A673 (cell line): ENCODE measurements at regions not wholly inside any gene's neighbourhood (a gene's known extent, or its start where the extent isn't known, plus 50 kb on each side); places are given as distances from the start of the nearest gene placed in this dataset.

ENCODE experiments used
- BruUV-seq: library from RNA; stranded (reverse); fragments of 400-500 nt; replicated peaks from 2 replicates; lab custom pipeline; 2021; lab: Mats Ljungman, UMichigan
- CTCF ChIA-PET: fragments of 300-600 bp; sonication (Branson Sonifier 250); formaldehyde crosslinking; loops from one replicate; lab custom pipeline; 2022; ENCODE audit warnings: antibody characterized with exemption; lab: Charles Lee
- POLR2A ChIA-PET: fragments of 300-600 bp; sonication (Branson Sonifier 250); formaldehyde crosslinking; loops from one replicate; lab custom pipeline; 2022; ENCODE audit warnings: antibody characterized with exemption; ENCODE audit not compliant: low non-redundant PET; lab: Charles Lee
- DNase-seq: peaks from one replicate; pipeline ENCODE4 v3.0.0-alpha.2; 2015; ENCODE audit warnings: low spot score
- H3K27ac ChIP-seq: fragments of 200-600 bp; sonication (generic); 2 replicates; pipeline ENCODE4 v1.5.1; 2016; ENCODE audit warnings: mixed run types, low read depth, mild to moderate bottlenecking, mixed read lengths, antibody characterized with exemption, low read length; ENCODE audit not compliant: poor library complexity, severe bottlenecking
- H3K27me3 ChIP-seq: fragments of 200-600 bp; sonication (generic); replicated peaks from 2 replicates; pipeline ENCODE4 v1.6.1; 2017; ENCODE audit warnings: mixed run types, low read depth, mild to moderate bottlenecking, mixed read lengths, antibody characterized with exemption, low read length; ENCODE audit not compliant: insufficient read depth, poor library complexity
- H3K36me3 ChIP-seq: fragments of 200-600 bp; sonication (generic); 2 replicates; pipeline ENCODE4 v1.6.1; 2016; ENCODE audit warnings: mixed run types, mild to moderate bottlenecking, mixed read lengths, antibody characterized with exemption, low read length; ENCODE audit not compliant: insufficient read depth, poor library complexity, severe bottlenecking
- H3K4me1 ChIP-seq: fragments of 200-600 bp; sonication (generic); 2 replicates; pipeline ENCODE4 v1.6.1; 2017; ENCODE audit warnings: mixed run types, mild to moderate bottlenecking, mixed read lengths, antibody characterized with exemption, low read length; ENCODE audit not compliant: insufficient read depth, poor library complexity, severe bottlenecking
- H3K4me3 ChIP-seq: fragments of 200-600 bp; sonication (generic); 2 replicates; pipeline ENCODE4 v1.5.1; 2016; ENCODE audit warnings: low read depth, mixed run types, mild to moderate bottlenecking, mixed read lengths, low read length; ENCODE audit not compliant: poor library complexity, severe bottlenecking
- H3K9me3 ChIP-seq: fragments of 200-600 bp; sonication (generic); 2 replicates; pipeline ENCODE4 v1.6.1; 2016; ENCODE audit warnings: mixed run types, low read depth, mild to moderate bottlenecking, mixed read lengths, antibody characterized with exemption, low read length; ENCODE audit not compliant: poor library complexity, severe bottlenecking
- CTCF ChIP-seq: fragments of 300-800, 200-600 bp; sonication (generic); conservative IDR thresholded peaks from 2 replicates; pipeline ENCODE4 v1.5.1; 2017; ENCODE audit warnings: low read depth, mild to moderate bottlenecking, antibody characterized with exemption, low read length, moderate library complexity, mixed read lengths
- EZH2 ChIP-seq: fragments of 200-600 bp; sonication (generic); IDR thresholded peaks from 2 replicates; pipeline ENCODE4 v1.6.1; 2017; ENCODE audit warnings: borderline replicate concordance, low read depth, mild to moderate bottlenecking, mixed read lengths, antibody characterized with exemption, low read length; ENCODE audit not compliant: poor library complexity, severe bottlenecking
- intact Hi-C: fragments of 100-400 bp; cut with micrococcal nuclease; formaldehyde crosslinking; loops from one replicate; pipeline ENCODE4 v1.10.0; 2022; ENCODE audit not compliant: unreplicated experiment

- no peaks in the 10 kb centered on the region for H3K9me3 ChIP-seq
- no peaks in the 10 kb centered on the region for H3K27me3 ChIP-seq
- TF ChIP-seq CTCF (no peak), EZH2 (no peak)
- no peak overlapping the region for H3K27ac ChIP-seq
- ChIA-PET CTCF (no interaction called here), POLR2A (no interaction called here)
- intact Hi-C loops = no loop called here
- no peak for DNase-seq
- H3K4me1 ChIP-seq = peaks cover 12% of the 10 kb centered on the region
- H3K4me3 ChIP-seq = no peak overlapping the region
- no peaks in the 10 kb centered on the region for H3K36me3 ChIP-seq
- BruUV-seq = no TSS peak
These were observed 74.8 kb downstream of the CEBPB start for GRCh38 chr20:50265245-50265946.

DNA sequence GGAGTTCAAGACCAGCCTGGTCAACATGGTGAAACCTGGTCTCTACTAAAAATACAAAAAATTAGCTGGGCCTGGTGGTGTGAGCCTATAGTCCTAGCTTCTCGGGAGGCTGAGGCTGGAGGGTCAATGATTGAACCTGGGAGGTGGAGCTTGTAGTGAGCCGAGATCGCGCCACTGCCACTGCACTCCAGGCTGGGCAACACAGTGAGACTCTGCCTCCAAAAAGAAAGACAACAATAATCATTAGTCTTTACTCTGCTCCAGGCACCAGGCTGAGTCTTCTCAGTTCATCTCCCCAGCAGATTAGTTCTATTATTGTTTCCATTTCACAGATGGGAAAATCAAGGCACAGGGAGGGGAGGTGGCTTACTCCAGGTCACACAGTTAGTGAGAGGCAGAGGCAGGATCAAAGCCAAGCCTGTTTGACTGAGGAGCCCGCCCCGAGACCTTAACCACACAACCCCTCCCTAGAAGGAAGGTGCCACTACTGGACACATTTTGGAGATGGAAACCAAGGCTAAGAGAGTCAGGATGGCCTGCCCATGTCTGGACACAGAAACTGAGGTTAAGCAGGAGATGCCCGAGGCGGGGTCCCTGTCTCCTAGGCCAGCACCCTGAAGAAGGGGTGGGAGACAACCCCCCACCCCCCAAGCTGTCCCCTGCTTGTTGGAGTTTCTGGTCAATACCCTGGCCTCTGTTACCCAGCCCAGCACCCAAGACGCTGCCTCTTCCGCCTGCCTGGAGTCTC lies 75.8 kb downstream of the CEBPB start:
- no peaks in the 10 kb centered on the region for H3K27me3 ChIP-seq
- no peaks in the 10 kb centered on the region for H3K36me3 ChIP-seq
- ChIA-PET POLR2A (no interaction called here), CTCF (no interaction called here)
- DNase-seq = no peak
- no peak overlapping the region for H3K27ac ChIP-seq
- no peak for TF ChIP-seq EZH2
- no peak for TF ChIP-seq CTCF
- no peaks in the 10 kb centered on the region for H3K9me3 ChIP-seq
- no TSS peak for BruUV-seq
- intact Hi-C loops = no loop called here
- no peak overlapping the region for H3K4me3 ChIP-seq
- peaks cover 12% of the 10 kb centered on the region for H3K4me1 ChIP-seq

DNA sequence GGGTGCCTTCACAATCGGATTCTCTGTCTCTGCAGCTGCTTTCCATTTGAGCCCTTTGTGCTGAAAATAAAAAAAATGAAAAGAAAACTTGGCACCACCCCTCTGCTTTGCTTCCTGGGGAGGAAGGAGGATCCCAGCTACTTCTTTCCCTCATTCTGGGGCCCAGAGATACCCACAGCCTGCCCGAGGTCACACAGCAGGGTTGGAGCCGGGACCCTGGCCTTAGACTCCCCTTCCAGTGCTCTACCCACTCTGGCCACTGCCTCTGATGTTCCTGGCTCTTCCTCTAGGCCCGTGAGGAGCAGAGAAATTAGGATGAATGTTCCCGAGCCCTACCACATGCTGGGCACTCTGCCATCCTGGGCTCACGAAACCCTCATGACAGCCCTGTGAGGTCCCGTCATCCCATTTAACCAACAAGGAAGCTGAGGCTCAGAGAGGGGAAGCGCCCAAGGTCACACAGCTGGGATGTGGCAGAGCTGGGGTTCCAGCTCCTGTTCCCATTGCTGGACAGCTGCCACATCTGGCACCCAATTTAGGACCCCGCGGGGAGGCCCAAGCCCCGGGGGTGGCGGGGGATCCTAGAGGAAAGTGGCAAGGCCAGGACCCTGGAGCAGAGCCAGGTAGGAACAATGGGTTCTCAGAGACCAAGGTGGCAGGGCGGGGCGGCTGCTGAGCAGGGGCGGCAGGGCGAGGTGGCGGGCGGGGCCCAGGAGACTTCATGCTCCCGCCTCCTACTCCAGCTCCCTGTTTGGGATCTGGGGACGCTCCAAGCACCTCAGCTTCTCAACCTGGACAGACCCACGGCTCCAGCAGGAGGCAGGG lies 76.6 kb downstream of the CEBPB start:
- Histone ChIP-seq H3K36me3 (no peaks in the 10 kb centered on the region), H3K27me3 (no peaks in the 10 kb centered on the region), H3K4me1 (peaks cover 12% of the 10 kb centered on the region), H3K27ac (no peak overlapping the region), H3K9me3 (no peaks in the 10 kb centered on the region), H3K4me3 (no peak overlapping the region)
- no peak for TF ChIP-seq CTCF
- TF ChIP-seq EZH2 = no peak
- BruUV-seq = no TSS peak
- ChIA-PET CTCF (no interaction called here), POLR2A (no interaction called here)
- intact Hi-C loops = no loop called here
- peak; percentile 47 for DNase-seq
